Adipocyte (in vitro differentiated cells): ENCODE measurements at regions not wholly inside any gene's neighbourhood (a gene's known extent, or its start where the extent isn't known, plus 50 kb on each side); places are given as distances from the start of the nearest gene placed in this dataset.
"Not testable (repeated sequence)": the region's sequence is repeated elsewhere in the genome, so short reads cannot be mapped to it uniquely, and the experiment has no call there.

Source experiments
- DNase-seq: peaks from one replicate; pipeline ENCODE4 v3.0.0-alpha.2; 2015; ENCODE audit warnings: low read depth
- H3K27me3 ChIP-seq: replicated peaks from 2 replicates; pipeline ENCODE4 v1.7.0; 2013; ENCODE audit warnings: mild to moderate bottlenecking, low read length, moderate library complexity; ENCODE audit not compliant: control insufficient read depth, insufficient read depth
- H3K36me3 ChIP-seq: 2 replicates; pipeline ENCODE4 v1.7.0; 2013; ENCODE audit warnings: low read length, mild to moderate bottlenecking, moderate library complexity; ENCODE audit not compliant: control insufficient read depth, insufficient read depth, severe bottlenecking
- H3K4me1 ChIP-seq: 2 replicates; pipeline ENCODE4 v1.7.0; 2013; ENCODE audit warnings: mild to moderate bottlenecking, low read length, moderate library complexity; ENCODE audit not compliant: control insufficient read depth, insufficient read depth
- H3K4me3 ChIP-seq: 2 replicates; pipeline ENCODE4 v1.7.0; 2013; ENCODE audit warnings: mild to moderate bottlenecking, low read length, moderate library complexity
- H3K9ac ChIP-seq: 2 replicates; pipeline ENCODE4 v1.7.0; 2013; ENCODE audit warnings: mild to moderate bottlenecking, low read length, moderate library complexity
- H3K9me3 ChIP-seq: 2 replicates; pipeline ENCODE4 v1.7.0; 2013; ENCODE audit warnings: mild to moderate bottlenecking, low read length, moderate library complexity; ENCODE audit not compliant: control insufficient read depth

GRCh38 chr7:153657182-153657800 is 394.9 kb upstream of the DPP6 start:
- no peaks in the 10 kb centered on the region for H3K4me1 ChIP-seq
- no peak overlapping the region for H3K9ac ChIP-seq
- H3K9me3 ChIP-seq: peaks cover 3% of the 10 kb centered on the region
- H3K36me3 ChIP-seq: no peaks in the 10 kb centered on the region
- no peak for DNase-seq
- H3K4me3 ChIP-seq: no peak overlapping the region
- no peaks in the 10 kb centered on the region for H3K27me3 ChIP-seq

GRCh38 chr7:153675131-153675530 is 377.1 kb upstream of the DPP6 start:
- no peak for DNase-seq
- Histone ChIP-seq H3K4me3 (no peak overlapping the region), H3K27me3 (no peaks in the 10 kb centered on the region), H3K9me3 (peaks cover 4% of the 10 kb centered on the region), H3K9ac (no peak overlapping the region), H3K4me1 (no peaks in the 10 kb centered on the region), H3K36me3 (no peaks in the 10 kb centered on the region)

DNA sequence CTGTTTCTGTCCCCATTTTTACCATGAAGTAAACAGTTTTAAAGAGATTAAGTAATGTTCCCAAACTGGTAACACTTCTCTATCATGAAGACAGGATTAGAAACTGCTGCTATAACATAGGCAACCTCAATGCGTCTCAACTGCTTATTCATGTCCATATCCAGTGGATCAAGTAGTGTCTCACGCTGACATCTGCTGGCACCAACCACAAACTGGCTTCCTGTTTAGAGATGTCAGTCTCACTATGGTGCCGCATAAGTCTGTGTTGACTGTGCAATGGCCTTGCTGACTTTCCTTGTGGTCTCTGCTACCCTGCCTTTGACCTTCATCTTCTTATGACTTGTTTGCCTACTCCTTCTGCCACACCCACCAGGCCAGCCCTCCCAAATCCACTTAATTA is 369.6 kb upstream of the DPP6 start:
- H3K36me3 ChIP-seq: no peaks in the 10 kb centered on the region
- H3K4me1 ChIP-seq: no peaks in the 10 kb centered on the region
- H3K9ac ChIP-seq: no peak overlapping the region
- no peak for DNase-seq
- no peaks in the 10 kb centered on the region for H3K9me3 ChIP-seq
- no peak overlapping the region for H3K4me3 ChIP-seq
- no peaks in the 10 kb centered on the region for H3K27me3 ChIP-seq

- Histone ChIP-seq H3K4me1 (no peaks in the 10 kb centered on the region), H3K9ac (no peak overlapping the region), H3K27me3 (no peaks in the 10 kb centered on the region), H3K4me3 (no peak overlapping the region), H3K36me3 (no peaks in the 10 kb centered on the region), H3K9me3 (peaks cover 2% of the 10 kb centered on the region)
- DNase-seq: no peak
Observed at GRCh38 chr7:153696242-153696641, 356.0 kb upstream of the DPP6 start.

DNA sequence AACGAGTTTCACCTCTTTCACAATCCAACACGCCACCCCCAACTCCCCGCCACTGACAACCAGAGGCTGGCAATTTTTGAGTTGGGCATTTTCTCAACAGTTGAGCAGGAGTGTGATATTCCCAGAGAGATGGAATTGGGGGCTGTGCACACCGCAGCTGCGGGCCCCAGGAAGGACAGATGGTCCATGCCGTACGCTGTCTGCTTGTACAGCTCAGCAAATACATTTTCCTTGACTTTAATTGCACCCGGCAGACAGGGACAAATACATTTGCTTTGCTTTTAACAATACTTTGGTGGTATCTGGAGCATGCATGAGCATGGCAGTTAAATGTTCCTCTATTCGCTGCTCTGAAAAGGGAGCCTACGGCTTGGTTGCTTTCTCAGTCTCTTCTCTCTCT is 354.2 kb upstream of the DPP6 start:
- Histone ChIP-seq H3K4me1 (no peaks in the 10 kb centered on the region), H3K4me3 (no peak overlapping the region), H3K27me3 (no peaks in the 10 kb centered on the region), H3K9ac (no peak overlapping the region), H3K9me3 (peaks cover 2% of the 10 kb centered on the region), H3K36me3 (no peaks in the 10 kb centered on the region)
- no peak for DNase-seq

- no peak for DNase-seq
- Histone ChIP-seq H3K27me3 (no peaks in the 10 kb centered on the region), H3K4me3 (no peak overlapping the region), H3K4me1 (no peaks in the 10 kb centered on the region), H3K9me3 (peaks cover 2% of the 10 kb centered on the region), H3K9ac (no peak overlapping the region), H3K36me3 (no peaks in the 10 kb centered on the region)
Observed at GRCh38 chr7:153701678-153702077, 350.5 kb upstream of the DPP6 start.

DNA sequence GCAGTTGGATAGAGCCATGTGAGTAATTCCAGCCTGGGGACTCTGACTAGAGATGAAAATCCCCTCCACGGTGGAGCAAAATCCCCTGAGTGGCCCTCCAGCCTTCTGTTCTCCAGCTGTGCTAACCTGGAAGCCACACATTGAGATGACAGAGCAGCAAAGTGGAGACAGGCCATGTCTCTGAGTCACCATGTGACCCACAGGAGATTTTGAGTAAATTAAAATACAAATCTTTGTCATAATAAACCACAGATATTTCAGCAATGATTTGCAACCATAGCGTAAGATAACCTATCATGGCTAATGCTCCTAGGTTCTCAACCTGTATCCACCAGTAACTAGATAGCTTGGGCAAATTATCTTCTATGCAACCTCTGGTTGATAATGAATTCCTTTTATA is 328.3 kb upstream of the DPP6 start:
- not testable (repeated sequence) for H3K36me3 ChIP-seq, H3K9ac ChIP-seq, DNase-seq, H3K9me3 ChIP-seq, H3K4me1 ChIP-seq, H3K27me3 ChIP-seq, H3K4me3 ChIP-seq

DNA sequence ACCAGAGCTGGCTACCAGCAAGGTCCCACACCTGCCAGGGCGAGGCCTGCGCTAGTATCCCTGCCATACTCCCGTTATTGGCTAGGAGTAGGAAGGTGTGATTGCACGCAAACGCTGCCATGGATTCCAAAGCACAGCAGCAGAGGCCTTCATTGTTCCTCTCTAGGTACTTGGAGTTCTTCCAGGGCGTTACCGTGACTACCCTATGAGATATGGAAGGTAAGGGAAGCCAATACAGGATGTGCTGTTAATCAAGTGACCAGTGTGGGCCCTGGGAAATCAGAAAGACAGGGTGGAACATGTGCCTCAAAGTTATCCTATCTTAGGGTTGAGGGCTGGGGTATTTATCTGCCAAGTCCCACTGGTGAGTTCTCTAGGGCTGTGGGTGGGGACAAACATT is 320.7 kb upstream of the DPP6 start:
- H3K36me3 ChIP-seq, H3K4me1 ChIP-seq, DNase-seq, H3K4me3 ChIP-seq, H3K9ac ChIP-seq, H3K9me3 ChIP-seq, H3K27me3 ChIP-seq: not testable (repeated sequence)

- H3K36me3 ChIP-seq, H3K27me3 ChIP-seq, H3K9ac ChIP-seq, H3K4me1 ChIP-seq, H3K4me3 ChIP-seq, DNase-seq, H3K9me3 ChIP-seq: not testable (repeated sequence)
Observed at GRCh38 chr7:153743434-153743833, 308.8 kb upstream of the DPP6 start.

DNA sequence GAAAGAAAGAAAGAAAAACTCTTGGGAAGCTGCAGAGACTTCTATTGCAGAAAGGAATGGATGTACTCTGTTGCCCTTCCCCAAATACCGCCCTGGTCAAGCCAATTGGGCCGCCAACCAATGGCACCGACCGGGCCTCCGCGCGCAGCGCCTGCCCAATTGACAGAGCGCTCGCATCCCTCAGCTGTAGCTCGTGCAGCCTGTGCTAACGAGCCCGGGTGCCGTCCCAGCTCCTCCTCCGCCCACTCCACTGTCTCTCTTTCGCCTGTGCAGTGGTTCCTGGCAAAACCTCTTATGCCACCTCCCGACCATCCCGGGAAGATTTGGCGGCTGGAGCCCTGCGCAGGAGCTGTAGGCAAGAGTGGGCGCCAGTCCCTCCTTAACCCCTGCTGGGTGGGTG is 304.2 kb upstream of the DPP6 start:
- not testable (repeated sequence) for DNase-seq, H3K4me1 ChIP-seq, H3K27me3 ChIP-seq, H3K4me3 ChIP-seq, H3K9ac ChIP-seq, H3K36me3 ChIP-seq, H3K9me3 ChIP-seq

GRCh38 chr7:153748885-153749284 is 303.3 kb upstream of the DPP6 start:
- not testable (repeated sequence) for H3K4me3 ChIP-seq, DNase-seq

DNA sequence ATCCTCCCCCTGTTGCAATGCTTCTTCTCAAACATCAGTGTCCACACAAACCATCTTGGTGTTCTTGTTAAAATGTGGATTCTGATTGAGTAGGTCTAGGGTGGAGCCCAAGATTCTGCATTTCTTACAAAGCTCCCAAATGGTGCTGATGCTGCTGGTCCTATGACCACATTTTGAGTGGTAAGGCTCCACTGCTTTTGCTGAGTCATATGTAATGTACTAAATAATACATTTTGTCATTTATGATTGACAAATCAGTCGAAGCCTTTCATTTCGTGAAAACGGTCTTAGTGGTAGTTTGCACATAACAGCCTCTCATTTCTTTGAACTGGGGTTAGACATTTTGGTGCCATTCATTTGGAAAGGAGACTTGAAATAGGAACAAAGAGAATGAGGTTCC is 286.3 kb upstream of the DPP6 start:
- not testable (repeated sequence) for H3K4me3 ChIP-seq, DNase-seq, H3K4me1 ChIP-seq, H3K36me3 ChIP-seq, H3K9me3 ChIP-seq, H3K9ac ChIP-seq, H3K27me3 ChIP-seq

More at GRCh38 chr7:153748885-153749284, 303.3 kb upstream of the DPP6 start:
- not testable (repeated sequence) for H3K9me3 ChIP-seq, H3K9ac ChIP-seq, H3K36me3 ChIP-seq, H3K27me3 ChIP-seq, H3K4me1 ChIP-seq
